ENCODE measurements at regions not wholly inside any gene's neighbourhood (a gene's known extent, or its start where the extent isn't known, plus 50 kb on each side); places are given as distances from the start of the nearest gene placed in this dataset.
"Not testable (repeated sequence)": the region's sequence is repeated elsewhere in the genome, so short reads cannot be mapped to it uniquely, and the experiment has no call there.

DNA sequence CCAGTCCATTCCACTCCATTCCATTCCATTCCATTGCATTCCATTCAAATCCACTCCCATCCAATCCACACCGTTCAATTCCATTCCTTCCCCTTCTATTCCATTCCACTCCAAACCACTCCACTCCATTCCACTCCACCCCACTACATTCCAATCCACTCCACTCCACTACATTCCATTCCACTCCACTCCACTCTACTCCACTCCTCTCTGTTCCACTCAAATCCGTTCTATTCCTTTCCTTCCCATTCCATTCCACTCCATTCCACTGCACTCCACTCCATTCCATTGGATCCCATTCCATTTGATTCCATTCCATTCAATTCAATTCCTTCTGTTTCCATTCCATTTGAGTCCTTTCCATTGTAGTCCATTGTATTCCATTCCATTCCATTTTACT is 2568.3 kb upstream of the TPTE start:
- DNase-seq (no peak), ATAC-seq (no peak)
- intact Hi-C loops (cut with micrococcal nuclease), result no loop called here

GRCh38 chr21:7955358-7956073 is 2565.9 kb upstream of the TPTE start:
- intact Hi-C loops (cut with micrococcal nuclease); DNase-seq; ATAC-seq: not testable (repeated sequence)

- DNase-seq; intact Hi-C loops (cut with micrococcal nuclease): not testable (repeated sequence)
- peak; percentile 16 for ATAC-seq
Measured at GRCh38 chr21:7956074-7956452, 2565.3 kb upstream of the TPTE start.

GRCh38 chr21:7956998-7957712 is 2564.2 kb upstream of the TPTE start:
- DNase-seq; intact Hi-C loops (cut with micrococcal nuclease); ATAC-seq: not testable (repeated sequence)

DNA sequence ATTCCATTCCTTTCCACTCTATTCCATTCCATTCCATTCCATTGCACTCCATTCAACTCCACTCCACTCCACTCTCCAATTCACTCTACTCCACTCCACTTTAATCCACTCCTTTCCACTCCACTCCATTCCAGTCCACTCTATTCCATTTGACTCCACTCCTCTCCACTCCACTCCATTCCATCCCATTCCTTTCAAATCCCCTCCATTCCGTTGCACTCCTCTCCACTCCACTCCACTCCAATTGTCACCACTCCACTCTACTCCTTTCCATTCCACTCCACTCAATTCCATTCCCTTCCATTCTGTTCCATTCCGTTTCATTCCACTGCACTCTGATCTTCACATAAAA is 2563.7 kb upstream of the TPTE start:
- ATAC-seq (peak; percentile 30), DNase-seq (no peak)
- intact Hi-C loops (cut with micrococcal nuclease), result no loop called here

Measured in left ventricle myocardium superior (tissue), 1 donor.